ENCODE measurements at regions not wholly inside any gene's neighbourhood (a gene's known extent, or its start where the extent isn't known, plus 50 kb on each side); places are given as distances from the start of the nearest gene placed in this dataset.

DNA sequence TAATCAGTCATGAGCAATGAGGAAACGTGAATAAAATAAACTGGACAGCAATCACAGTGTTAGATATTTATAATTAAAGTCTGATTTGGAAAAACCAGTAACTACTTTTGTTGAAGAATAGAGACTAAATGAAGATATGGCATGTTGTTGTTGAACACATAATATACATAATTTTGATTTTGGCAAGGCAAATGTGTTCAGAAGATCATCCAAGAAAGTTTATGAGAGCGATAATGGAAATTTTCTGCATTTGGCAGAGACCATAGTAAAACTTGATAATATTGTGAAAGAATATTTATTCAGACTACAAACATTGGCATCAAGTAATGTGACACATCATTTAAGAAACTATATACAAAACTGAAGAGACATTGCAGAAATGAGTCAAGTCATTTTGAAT lies 620.7 kb downstream of the TMA16 start:
- no peak overlapping the region for H3K4me2 ChIP-seq (replicated peaks; ENCODE audit: extremely low read depth, low read length, poor library complexity, severe bottlenecking)
- no peaks in the 10 kb centered on the region for H3K36me3 Mint-ChIP-seq
- whole genome bisulfite sequencing (ENCODE audit: insufficient coverage): 67% methylated on average over 1 of the region's 2 CpGs
- H3K79me2 ChIP-seq (ENCODE audit: insufficient read depth, low read length): no peaks in the 10 kb centered on the region
- TF ChIP-seq, protein P1, sequence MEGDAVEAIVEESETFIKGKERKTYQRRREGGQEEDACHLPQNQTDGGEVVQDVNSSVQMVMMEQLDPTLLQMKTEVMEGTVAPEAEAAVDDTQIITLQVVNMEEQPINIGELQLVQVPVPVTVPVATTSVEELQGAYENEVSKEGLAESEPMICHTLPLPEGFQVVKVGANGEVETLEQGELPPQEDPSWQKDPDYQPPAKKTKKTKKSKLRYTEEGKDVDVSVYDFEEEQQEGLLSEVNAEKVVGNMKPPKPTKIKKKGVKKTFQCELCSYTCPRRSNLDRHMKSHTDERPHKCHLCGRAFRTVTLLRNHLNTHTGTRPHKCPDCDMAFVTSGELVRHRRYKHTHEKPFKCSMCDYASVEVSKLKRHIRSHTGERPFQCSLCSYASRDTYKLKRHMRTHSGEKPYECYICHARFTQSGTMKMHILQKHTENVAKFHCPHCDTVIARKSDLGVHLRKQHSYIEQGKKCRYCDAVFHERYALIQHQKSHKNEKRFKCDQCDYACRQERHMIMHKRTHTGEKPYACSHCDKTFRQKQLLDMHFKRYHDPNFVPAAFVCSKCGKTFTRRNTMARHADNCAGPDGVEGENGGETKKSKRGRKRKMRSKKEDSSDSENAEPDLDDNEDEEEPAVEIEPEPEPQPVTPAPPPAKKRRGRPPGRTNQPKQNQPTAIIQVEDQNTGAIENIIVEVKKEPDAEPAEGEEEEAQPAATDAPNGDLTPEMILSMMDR (IDR thresholded peaks at IDR 0.05): no peak
- intact Hi-C loops (cut with micrococcal nuclease): no loop called here
- peaks cover 0 to 2% (median 0%) of the 10 kb centered on the region in 7 donors for H3K9me3 Mint-ChIP-seq
- H4K20me1 ChIP-seq (ENCODE audit: insufficient read depth, low read length): no peaks in the 10 kb centered on the region
- no peaks in the 10 kb centered on the region for H3K9me3 ChIP-seq (replicated peaks in 1 of 2; ENCODE audit: control insufficient read depth in 1 of 2, insufficient read depth in 1 of 2, low read length in 2 of 2)
- H3K27me3 ChIP-seq (ENCODE audit: control insufficient read depth in 2 of 2, insufficient read depth in 2 of 2, low read length in 2 of 2): no peaks in the 10 kb centered on the region
- H2AFZ ChIP-seq (ENCODE audit: insufficient read depth, low read depth, low read length, poor library complexity, severe bottlenecking): no peak overlapping the region
- H3K27ac Mint-ChIP-seq: no peak overlapping the region
- H3K27me3 Mint-ChIP-seq (ENCODE audit: low read depth in 3 of 3): peaks cover 0 to 3% (median 3%) of the 10 kb centered on the region in 3 donors
- H3K4me1 Mint-ChIP-seq: no peaks in the 10 kb centered on the region
- no peak overlapping the region for H3K4me3 ChIP-seq (replicated peaks in 1 of 3; ENCODE audit: low read depth in 2 of 3, low read length in 3 of 3)
- H3K27ac ChIP-seq (ENCODE audit: low read depth in 1 of 2, low read length in 2 of 2): no peak overlapping the region
- no peaks in the 10 kb centered on the region for H3K36me3 ChIP-seq (replicated peaks in 1 of 2; ENCODE audit: control insufficient read depth in 1 of 2, insufficient read depth in 2 of 2, low read length in 2 of 2)
- no peak for DNase-seq
- no peak overlapping the region for H3K9ac ChIP-seq (ENCODE audit: insufficient read depth, low read length, poor library complexity, severe bottlenecking)
- no peaks in the 10 kb centered on the region for H3K4me1 ChIP-seq (ENCODE audit: control insufficient read depth in 1 of 2, insufficient read depth in 2 of 2, low read length in 2 of 2)
- no peak overlapping the region for H3K4me3 Mint-ChIP-seq

DNA sequence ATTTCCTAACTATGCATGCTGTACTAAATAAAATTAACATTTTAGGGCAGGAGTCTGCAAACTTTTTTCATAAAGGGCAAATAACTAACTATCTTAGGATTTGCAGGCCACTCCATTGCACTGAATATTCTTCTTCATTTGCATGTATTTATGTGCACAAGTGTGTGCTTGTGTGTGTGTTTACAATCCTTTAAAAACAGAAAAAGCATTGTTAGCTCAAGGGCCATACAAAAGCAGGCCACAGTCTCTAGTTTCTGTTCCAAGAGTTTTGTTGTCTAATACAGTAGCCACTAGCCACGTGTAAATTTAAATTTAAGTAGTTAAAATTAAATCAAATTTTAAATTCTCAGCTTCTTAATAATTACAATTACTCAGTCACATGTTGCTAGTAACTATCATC lies 621.8 kb downstream of the TMA16 start:
- H3K27ac ChIP-seq (ENCODE audit: low read depth in 1 of 2, low read length in 2 of 2): no peak overlapping the region
- no peak overlapping the region for H3K27ac Mint-ChIP-seq
- no peaks in the 10 kb centered on the region for H3K36me3 Mint-ChIP-seq
- TF ChIP-seq, protein P1 (IDR thresholded peaks at IDR 0.05): no peak
- no peak overlapping the region for H2AFZ ChIP-seq (ENCODE audit: insufficient read depth, low read depth, low read length, poor library complexity, severe bottlenecking)
- no peaks in the 10 kb centered on the region for H3K4me1 ChIP-seq (ENCODE audit: control insufficient read depth in 1 of 2, insufficient read depth in 2 of 2, low read length in 2 of 2)
- H3K9me3 Mint-ChIP-seq: peaks cover 0 to 1% (median 0%) of the 10 kb centered on the region in 7 donors
- H3K27me3 Mint-ChIP-seq (ENCODE audit: low read depth in 3 of 3): peaks cover 0 to 3% (median 3%) of the 10 kb centered on the region in 3 donors
- H4K20me1 ChIP-seq (ENCODE audit: insufficient read depth, low read length): no peaks in the 10 kb centered on the region
- no peaks in the 10 kb centered on the region for H3K4me1 Mint-ChIP-seq
- DNase-seq: no peak
- H3K79me2 ChIP-seq (ENCODE audit: insufficient read depth, low read length): no peaks in the 10 kb centered on the region
- WGBS (ENCODE audit: insufficient coverage): no CpG with 5 or more reads among the region's 1 CpG
- H3K4me3 Mint-ChIP-seq: no peak overlapping the region
- no peaks in the 10 kb centered on the region for H3K27me3 ChIP-seq (ENCODE audit: control insufficient read depth in 2 of 2, insufficient read depth in 2 of 2, low read length in 2 of 2)
- intact Hi-C loops (cut with micrococcal nuclease): no loop called here
- no peak overlapping the region for H3K4me2 ChIP-seq (replicated peaks; ENCODE audit: extremely low read depth, low read length, poor library complexity, severe bottlenecking)
- no peaks in the 10 kb centered on the region for H3K9me3 ChIP-seq (replicated peaks in 1 of 2; ENCODE audit: control insufficient read depth in 1 of 2, insufficient read depth in 1 of 2, low read length in 2 of 2)
- H3K4me3 ChIP-seq (replicated peaks in 1 of 3; ENCODE audit: low read depth in 2 of 3, low read length in 3 of 3): no peak overlapping the region
- H3K9ac ChIP-seq (ENCODE audit: insufficient read depth, low read length, poor library complexity, severe bottlenecking): no peak overlapping the region
- no peaks in the 10 kb centered on the region for H3K36me3 ChIP-seq (replicated peaks in 1 of 2; ENCODE audit: control insufficient read depth in 1 of 2, insufficient read depth in 2 of 2, low read length in 2 of 2)

All from CD14-positive monocyte (primary cell).